HG03135 (cell line): ENCODE measurements at regions not wholly inside any gene's neighbourhood (a gene's known extent, or its start where the extent isn't known, plus 50 kb on each side); places are given as distances from the start of the nearest gene placed in this dataset.

ENCODE experiments used
- ATAC-seq: cut with Tn5 transposase; IDR thresholded peaks from one replicate; pipeline ENCODE4 v1.9.1; 2021; ENCODE audit warnings: mild to moderate bottlenecking, moderate library complexity; ENCODE audit not compliant: unreplicated experiment

GRCh38 chr13:111039735-111040134, 75.4 kb upstream of the ARHGEF7 start:
- no peak for ATAC-seq

- no peak for ATAC-seq
Measured at GRCh38 chr13:111038887-111039286, 76.2 kb upstream of the ARHGEF7 start.

GRCh38 chr13:111037927-111038326, 77.2 kb upstream of the ARHGEF7 start:
- ATAC-seq = no peak

GRCh38 chr13:111036665-111037064, 78.4 kb upstream of the ARHGEF7 start:
- ATAC-seq = no peak

GRCh38 chr13:111035861-111036260, 79.2 kb upstream of the ARHGEF7 start:
- no peak for ATAC-seq

- ATAC-seq = no peak
Measured at GRCh38 chr13:111034811-111035210, 80.3 kb upstream of the ARHGEF7 start.

- no peak for ATAC-seq
Measured at GRCh38 chr13:111033172-111034130, 81.7 kb upstream of the ARHGEF7 start.

- ATAC-seq = no peak
Measured at GRCh38 chr13:111031531-111031961, 83.6 kb upstream of the ARHGEF7 start.

GRCh38 chr13:111029957-111030609, 85.0 kb upstream of the ARHGEF7 start:
- no peak for ATAC-seq

- ATAC-seq = no peak
Measured at GRCh38 chr13:111027458-111028439, 87.4 kb upstream of the ARHGEF7 start.

- ATAC-seq = no peak
Measured at GRCh38 chr13:111025310-111025709, 89.8 kb upstream of the ARHGEF7 start.

- no peak for ATAC-seq
Measured at GRCh38 chr13:111022886-111023285, 92.2 kb upstream of the ARHGEF7 start.

GRCh38 chr13:111022241-111022640, 92.9 kb upstream of the ARHGEF7 start:
- ATAC-seq = no peak

- ATAC-seq = no peak
Measured at GRCh38 chr13:111021270-111021669, 93.8 kb upstream of the ARHGEF7 start.

- no peak for ATAC-seq
Measured at GRCh38 chr13:111020546-111020945, 94.6 kb upstream of the ARHGEF7 start.

- no peak for ATAC-seq
Measured at GRCh38 chr13:111020021-111020420, 95.1 kb upstream of the ARHGEF7 start.

GRCh38 chr13:111017755-111018459, 97.2 kb upstream of the ARHGEF7 start:
- ATAC-seq = no peak

- no peak for ATAC-seq
Measured at GRCh38 chr13:111013196-111013595, 98.3 kb upstream of the ANKRD10 start.

- ATAC-seq = no peak
Measured at GRCh38 chr13:111011899-111012298, 97.0 kb upstream of the ANKRD10 start.

- ATAC-seq = no peak
Measured at GRCh38 chr13:111008351-111008750, 93.5 kb upstream of the ANKRD10 start.
